HepG2 (cell line): ENCODE measurements at regions not wholly inside any gene's neighbourhood (a gene's known extent, or its start where the extent isn't known, plus 50 kb on each side); places are given as distances from the start of the nearest gene placed in this dataset.
A peak's percentile ranks its signal among the peaks of the same experiment; 100 is the strongest.

Experiments used
- AKAP8 ChIP-seq: sonication (generic); formaldehyde crosslinking; IDR thresholded peaks from 2 replicates; pipeline ENCODE4 v1.5.1; 2020; ENCODE audit warnings: mild to moderate bottlenecking, missing genetic modification reagents
- ARID2 ChIP-seq: sonication (generic); formaldehyde crosslinking; IDR thresholded peaks from 2 replicates; pipeline ENCODE4 v1.8.1; 2022; ENCODE audit warnings: mild to moderate bottlenecking, missing genetic modification reagents, borderline replicate concordance
- ERF ChIP-seq: IDR thresholded peaks from 2 replicates; pipeline ENCODE4 v1.6.1; 2018; ENCODE audit warnings: missing biosample characterization, missing genetic modification reagents
- ETV6 ChIP-seq: sonication (generic); formaldehyde crosslinking; conservative IDR thresholded peaks from 2 replicates; pipeline ENCODE4 v1.4.0; 2020; ENCODE audit warnings: missing genetic modification reagents
- FOXM1 ChIP-seq: sonication (generic); formaldehyde crosslinking; IDR thresholded peaks from 2 replicates; pipeline ENCODE4 v1.5.0; 2020; ENCODE audit warnings: missing genetic modification reagents
- NFRKB ChIP-seq: fragments of 450-650 bp; IDR thresholded peaks from 2 replicates; pipeline ENCODE4 v1.6.1; 2017
- NR2F2 ChIP-seq: IDR thresholded peaks from 2 replicates; pipeline ENCODE4 v1.6.1; 2012; ENCODE audit warnings: low read depth, inconsistent platforms, borderline replicate concordance
- ONECUT2 ChIP-seq: sonication (generic); formaldehyde crosslinking; IDR thresholded peaks from 2 replicates; pipeline ENCODE4 v1.4.0; 2020; ENCODE audit warnings: missing genetic modification reagents
- SALL1 ChIP-seq: sonication (generic); formaldehyde crosslinking; IDR thresholded peaks from 2 replicates; pipeline ENCODE4 v1.8.0; 2022; ENCODE audit warnings: mild to moderate bottlenecking, missing genetic modification reagents
- SIX1 ChIP-seq: sonication (generic); formaldehyde crosslinking; IDR thresholded peaks from 2 replicates; pipeline ENCODE4 v1.4.0; 2020; ENCODE audit warnings: missing genetic modification reagents, borderline replicate concordance
- SNAPC2 ChIP-seq: sonication (generic); formaldehyde crosslinking; IDR thresholded peaks from 2 replicates; pipeline ENCODE4 v1.8.1; 2022; ENCODE audit warnings: mild to moderate bottlenecking, missing genetic modification reagents
- SP2 ChIP-seq: sonication (generic); formaldehyde crosslinking; IDR thresholded peaks from 2 replicates; pipeline ENCODE4 v1.5.1; 2020; ENCODE audit warnings: mild to moderate bottlenecking, missing genetic modification reagents
- TCF7 ChIP-seq: sonication (generic); IDR thresholded peaks from 2 replicates; pipeline ENCODE4 v1.6.1; 2016; ENCODE audit warnings: antibody characterized with exemption, low read depth
- ZNF605 ChIP-seq: sonication (generic); formaldehyde crosslinking; IDR thresholded peaks from 2 replicates; pipeline ENCODE4 v1.8.0; 2022; ENCODE audit warnings: mild to moderate bottlenecking, missing genetic modification reagents
- ZNF782 ChIP-seq: sonication (generic); formaldehyde crosslinking; IDR thresholded peaks from 2 replicates; pipeline ENCODE4 v1.4.0; 2020; ENCODE audit warnings: missing genetic modification reagents, mild to moderate bottlenecking, borderline replicate concordance
- ZNF792 ChIP-seq: IDR thresholded peaks from 2 replicates; pipeline ENCODE4 v1.6.1; 2016
- TF ChIP-seq, protein P1 (sequence below): sonication (generic); formaldehyde crosslinking; IDR thresholded peaks from 2 replicates; pipeline ENCODE4 v1.8.0; 2022; ENCODE audit warnings: mild to moderate bottlenecking, missing genetic modification reagents
- TF ChIP-seq, protein P2 (sequence below): sonication (generic); formaldehyde crosslinking; IDR thresholded peaks from 2 replicates; pipeline ENCODE4 v1.4.0; 2020; ENCODE audit warnings: missing genetic modification reagents, borderline replicate concordance
- TF ChIP-seq, protein P3 (sequence below): sonication (generic); formaldehyde crosslinking; IDR thresholded peaks from 2 replicates; pipeline ENCODE4 v1.9.0; 2021; ENCODE audit warnings: missing genetic modification reagents, borderline replicate concordance
- TF ChIP-seq, protein P4 (sequence below): IDR thresholded peaks from 2 replicates; pipeline ENCODE4 v1.6.1; 2018; ENCODE audit warnings: missing genetic modification reagents
- TF ChIP-seq, protein P5 (sequence below), 2 experiments: sonication (generic) in 1 of 2; formaldehyde crosslinking in 1 of 2; IDR thresholded peaks; 2 replicates each; pipeline versions ENCODE4 v1.4.0 to v1.6.1; 2018 to 2020; ENCODE audit warnings: missing genetic modification reagents in 2 of 2, borderline replicate concordance in 1 of 2, low read depth in 1 of 2, mild to moderate bottlenecking in 1 of 2, missing biosample characterization in 1 of 2
- TF ChIP-seq, protein P6 (sequence below): sonication (generic); formaldehyde crosslinking; IDR thresholded peaks from 2 replicates; pipeline ENCODE4 v1.5.0; 2020; ENCODE audit warnings: missing genetic modification reagents, mild to moderate bottlenecking, borderline replicate concordance

DNA sequence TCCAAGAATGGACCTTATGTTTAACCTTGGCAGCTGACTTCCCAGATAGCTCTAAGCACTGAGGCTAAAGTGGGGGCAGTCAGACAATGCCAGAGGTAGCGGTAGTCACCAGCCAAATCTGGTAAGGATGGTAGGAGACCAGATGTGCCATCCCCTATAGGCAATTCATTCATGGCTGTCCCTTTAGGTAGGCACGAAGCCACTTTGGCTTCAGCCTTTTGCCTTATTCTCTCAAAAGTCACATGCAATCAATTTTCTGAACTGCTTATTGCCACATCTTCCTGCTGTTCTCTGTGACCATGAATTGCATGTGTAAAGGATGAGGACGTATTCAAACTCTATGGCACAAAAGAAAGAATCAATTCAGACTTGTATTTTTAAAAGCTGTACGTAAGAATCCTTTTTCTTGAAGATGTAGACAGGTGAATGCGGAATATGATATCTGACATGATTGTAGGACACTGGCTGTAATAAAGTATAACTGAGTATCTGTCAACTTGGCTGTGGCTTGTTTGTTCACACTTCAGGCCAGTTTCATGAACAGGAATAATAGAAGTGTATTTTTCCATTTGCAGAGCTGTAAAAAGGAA lies 611.7 kb downstream of the NR2F1-AS1 start (continued):
- TF ChIP-seq, protein P1, sequence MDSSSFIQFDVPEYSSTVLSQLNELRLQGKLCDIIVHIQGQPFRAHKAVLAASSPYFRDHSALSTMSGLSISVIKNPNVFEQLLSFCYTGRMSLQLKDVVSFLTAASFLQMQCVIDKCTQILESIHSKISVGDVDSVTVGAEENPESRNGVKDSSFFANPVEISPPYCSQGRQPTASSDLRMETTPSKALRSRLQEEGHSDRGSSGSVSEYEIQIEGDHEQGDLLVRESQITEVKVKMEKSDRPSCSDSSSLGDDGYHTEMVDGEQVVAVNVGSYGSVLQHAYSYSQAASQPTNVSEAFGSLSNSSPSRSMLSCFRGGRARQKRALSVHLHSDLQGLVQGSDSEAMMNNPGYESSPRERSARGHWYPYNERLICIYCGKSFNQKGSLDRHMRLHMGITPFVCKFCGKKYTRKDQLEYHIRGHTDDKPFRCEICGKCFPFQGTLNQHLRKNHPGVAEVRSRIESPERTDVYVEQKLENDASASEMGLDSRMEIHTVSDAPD (CRISPR knock-in tag): peak; percentile 60; the same call in 1 of the 2 replicates
- TF ChIP-seq ARID2 (CRISPR knock-in tag) (no peak), ETV6 (no peak), FOXM1 (no peak), ERF (CRISPR knock-in tag) (peak; percentile 57; the same call in 1 of the 2 replicates), ONECUT2 (CRISPR knock-in tag) (peak; percentile 76), ZNF792 (CRISPR knock-in tag) (no peak), SALL1 (CRISPR knock-in tag) (peak; percentile 70), TCF7 (no peak), SNAPC2 (CRISPR knock-in tag) (no peak), ZNF605 (0 out of 2 replicates have a peak, but pooled peaks have one; percentile 24), NFRKB (no peak), SIX1 (CRISPR knock-in tag) (0 out of 2 replicates have a peak, but pooled peaks have one; percentile 11), AKAP8 (CRISPR knock-in tag) (no peak), NR2F2 (no peak), ZNF782 (CRISPR knock-in tag) (no peak), SP2 (CRISPR knock-in tag) (no peak)
- TF ChIP-seq, protein P2, sequence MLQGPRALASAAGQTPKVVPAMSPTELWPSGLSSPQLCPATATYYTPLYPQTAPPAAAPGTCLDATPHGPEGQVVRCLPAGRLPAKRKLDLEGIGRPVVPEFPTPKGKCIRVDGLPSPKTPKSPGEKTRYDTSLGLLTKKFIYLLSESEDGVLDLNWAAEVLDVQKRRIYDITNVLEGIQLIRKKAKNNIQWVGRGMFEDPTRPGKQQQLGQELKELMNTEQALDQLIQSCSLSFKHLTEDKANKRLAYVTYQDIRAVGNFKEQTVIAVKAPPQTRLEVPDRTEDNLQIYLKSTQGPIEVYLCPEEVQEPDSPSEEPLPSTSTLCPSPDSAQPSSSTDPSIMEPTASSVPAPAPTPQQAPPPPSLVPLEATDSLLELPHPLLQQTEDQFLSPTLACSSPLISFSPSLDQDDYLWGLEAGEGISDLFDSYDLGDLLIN (CRISPR knock-in tag): no peak
- TF ChIP-seq, protein P3, sequence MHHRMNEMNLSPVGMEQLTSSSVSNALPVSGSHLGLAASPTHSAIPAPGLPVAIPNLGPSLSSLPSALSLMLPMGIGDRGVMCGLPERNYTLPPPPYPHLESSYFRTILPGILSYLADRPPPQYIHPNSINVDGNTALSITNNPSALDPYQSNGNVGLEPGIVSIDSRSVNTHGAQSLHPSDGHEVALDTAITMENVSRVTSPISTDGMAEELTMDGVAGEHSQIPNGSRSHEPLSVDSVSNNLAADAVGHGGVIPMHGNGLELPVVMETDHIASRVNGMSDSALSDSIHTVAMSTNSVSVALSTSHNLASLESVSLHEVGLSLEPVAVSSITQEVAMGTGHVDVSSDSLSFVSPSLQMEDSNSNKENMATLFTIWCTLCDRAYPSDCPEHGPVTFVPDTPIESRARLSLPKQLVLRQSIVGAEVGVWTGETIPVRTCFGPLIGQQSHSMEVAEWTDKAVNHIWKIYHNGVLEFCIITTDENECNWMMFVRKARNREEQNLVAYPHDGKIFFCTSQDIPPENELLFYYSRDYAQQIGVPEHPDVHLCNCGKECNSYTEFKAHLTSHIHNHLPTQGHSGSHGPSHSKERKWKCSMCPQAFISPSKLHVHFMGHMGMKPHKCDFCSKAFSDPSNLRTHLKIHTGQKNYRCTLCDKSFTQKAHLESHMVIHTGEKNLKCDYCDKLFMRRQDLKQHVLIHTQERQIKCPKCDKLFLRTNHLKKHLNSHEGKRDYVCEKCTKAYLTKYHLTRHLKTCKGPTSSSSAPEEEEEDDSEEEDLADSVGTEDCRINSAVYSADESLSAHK (CRISPR knock-in tag): no peak
- TF ChIP-seq, protein P4, sequence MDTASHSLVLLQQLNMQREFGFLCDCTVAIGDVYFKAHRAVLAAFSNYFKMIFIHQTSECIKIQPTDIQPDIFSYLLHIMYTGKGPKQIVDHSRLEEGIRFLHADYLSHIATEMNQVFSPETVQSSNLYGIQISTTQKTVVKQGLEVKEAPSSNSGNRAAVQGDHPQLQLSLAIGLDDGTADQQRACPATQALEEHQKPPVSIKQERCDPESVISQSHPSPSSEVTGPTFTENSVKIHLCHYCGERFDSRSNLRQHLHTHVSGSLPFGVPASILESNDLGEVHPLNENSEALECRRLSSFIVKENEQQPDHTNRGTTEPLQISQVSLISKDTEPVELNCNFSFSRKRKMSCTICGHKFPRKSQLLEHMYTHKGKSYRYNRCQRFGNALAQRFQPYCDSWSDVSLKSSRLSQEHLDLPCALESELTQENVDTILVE (CRISPR knock-in tag): 0 out of 2 replicates have a peak, but pooled peaks have one; percentile 6
- TF ChIP-seq, protein P5, sequence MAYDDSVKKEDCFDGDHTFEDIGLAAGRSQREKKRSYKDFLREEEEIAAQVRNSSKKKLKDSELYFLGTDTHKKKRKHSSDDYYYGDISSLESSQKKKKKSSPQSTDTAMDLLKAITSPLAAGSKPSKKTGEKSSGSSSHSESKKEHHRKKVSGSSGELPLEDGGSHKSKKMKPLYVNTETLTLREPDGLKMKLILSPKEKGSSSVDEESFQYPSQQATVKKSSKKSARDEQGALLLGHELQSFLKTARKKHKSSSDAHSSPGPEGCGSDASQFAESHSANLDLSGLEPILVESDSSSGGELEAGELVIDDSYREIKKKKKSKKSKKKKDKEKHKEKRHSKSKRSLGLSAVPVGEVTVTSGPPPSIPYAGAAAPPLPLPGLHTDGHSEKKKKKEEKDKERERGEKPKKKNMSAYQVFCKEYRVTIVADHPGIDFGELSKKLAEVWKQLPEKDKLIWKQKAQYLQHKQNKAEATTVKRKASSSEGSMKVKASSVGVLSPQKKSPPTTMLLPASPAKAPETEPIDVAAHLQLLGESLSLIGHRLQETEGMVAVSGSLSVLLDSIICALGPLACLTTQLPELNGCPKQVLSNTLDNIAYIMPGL (CRISPR knock-in tag; IDR thresholded peaks at IDR 0.05; ENCODE audit: borderline replicate concordance in 1 of 2, low read depth in 1 of 2): no peak
- TF ChIP-seq, protein P6, sequence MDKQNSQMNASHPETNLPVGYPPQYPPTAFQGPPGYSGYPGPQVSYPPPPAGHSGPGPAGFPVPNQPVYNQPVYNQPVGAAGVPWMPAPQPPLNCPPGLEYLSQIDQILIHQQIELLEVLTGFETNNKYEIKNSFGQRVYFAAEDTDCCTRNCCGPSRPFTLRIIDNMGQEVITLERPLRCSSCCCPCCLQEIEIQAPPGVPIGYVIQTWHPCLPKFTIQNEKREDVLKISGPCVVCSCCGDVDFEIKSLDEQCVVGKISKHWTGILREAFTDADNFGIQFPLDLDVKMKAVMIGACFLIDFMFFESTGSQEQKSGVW (CRISPR knock-in tag): no peak
